ENCODE measurements at regions not wholly inside any gene's neighbourhood (a gene's known extent, or its start where the extent isn't known, plus 50 kb on each side); places are given as distances from the start of the nearest gene placed in this dataset.

DNA sequence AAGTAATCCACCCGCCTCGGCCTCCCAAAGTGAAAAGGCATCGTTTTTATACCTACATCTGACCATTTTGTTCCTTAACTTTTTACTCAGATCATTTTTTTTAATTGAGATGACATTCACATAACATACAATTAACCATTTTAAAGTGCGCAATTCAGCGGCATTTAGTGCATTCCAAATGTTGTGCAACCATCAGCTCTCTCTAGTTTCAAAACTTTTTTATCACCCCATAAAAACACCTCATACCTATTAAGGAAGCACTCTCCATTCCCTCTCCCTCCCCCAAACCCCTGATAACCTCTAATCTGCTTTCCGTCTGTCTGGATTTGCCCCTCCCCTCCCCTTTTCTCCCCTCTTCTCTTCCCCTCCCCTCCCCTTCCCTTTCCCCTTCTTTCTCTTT, 310.1 kb downstream of the UACA start:
- TF ChIP-seq, protein P1, sequence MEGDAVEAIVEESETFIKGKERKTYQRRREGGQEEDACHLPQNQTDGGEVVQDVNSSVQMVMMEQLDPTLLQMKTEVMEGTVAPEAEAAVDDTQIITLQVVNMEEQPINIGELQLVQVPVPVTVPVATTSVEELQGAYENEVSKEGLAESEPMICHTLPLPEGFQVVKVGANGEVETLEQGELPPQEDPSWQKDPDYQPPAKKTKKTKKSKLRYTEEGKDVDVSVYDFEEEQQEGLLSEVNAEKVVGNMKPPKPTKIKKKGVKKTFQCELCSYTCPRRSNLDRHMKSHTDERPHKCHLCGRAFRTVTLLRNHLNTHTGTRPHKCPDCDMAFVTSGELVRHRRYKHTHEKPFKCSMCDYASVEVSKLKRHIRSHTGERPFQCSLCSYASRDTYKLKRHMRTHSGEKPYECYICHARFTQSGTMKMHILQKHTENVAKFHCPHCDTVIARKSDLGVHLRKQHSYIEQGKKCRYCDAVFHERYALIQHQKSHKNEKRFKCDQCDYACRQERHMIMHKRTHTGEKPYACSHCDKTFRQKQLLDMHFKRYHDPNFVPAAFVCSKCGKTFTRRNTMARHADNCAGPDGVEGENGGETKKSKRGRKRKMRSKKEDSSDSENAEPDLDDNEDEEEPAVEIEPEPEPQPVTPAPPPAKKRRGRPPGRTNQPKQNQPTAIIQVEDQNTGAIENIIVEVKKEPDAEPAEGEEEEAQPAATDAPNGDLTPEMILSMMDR (IDR thresholded peaks at IDR 0.05): no peak
- no peak for TF ChIP-seq POLR2A (IDR thresholded peaks at IDR 0.05)
